MCF 10A (cell line): ENCODE measurements at regions not wholly inside any gene's neighbourhood (a gene's known extent, or its start where the extent isn't known, plus 50 kb on each side); places are given as distances from the start of the nearest gene placed in this dataset.

ENCODE experiments used
- BruUV-seq: library from RNA; stranded (reverse); fragments of 400-500 nt; replicated peaks from 2 replicates; lab custom pipeline; 2021; lab: Mats Ljungman, UMichigan
- CTCF ChIA-PET: fragments of 300-600 bp; sonication (Branson Sonifier 250); formaldehyde crosslinking; extraction: SDS; loops from one replicate; lab custom pipeline; 2021; ENCODE audit warnings: antibody characterized with exemption, inconsistent platforms; lab: Yijun Ruan, JAX
- POLR2A ChIA-PET: fragments of 300-600, 350-650 bp; sonication (Branson Sonifier 250); formaldehyde crosslinking; extraction: SDS; loops from one replicate; lab custom pipeline; 2020; ENCODE audit warnings: antibody characterized with exemption, inconsistent platforms; lab: Yijun Ruan, JAX
- DNase-seq: peaks from one replicate; pipeline ENCODE4 v3.0.0-alpha.2; 2018; ENCODE audit not compliant: unreplicated experiment
- H3K27ac Mint-ChIP-seq: one replicate; pipeline ENCODE4 v1.8.0; 2022; ENCODE audit warnings: mild to moderate bottlenecking, low read depth, mixed read lengths; ENCODE audit not compliant: unreplicated experiment
- H3K27me3 Mint-ChIP-seq: one replicate; pipeline ENCODE4 v1.8.0; 2022; ENCODE audit warnings: mixed read lengths; ENCODE audit not compliant: insufficient read depth, unreplicated experiment
- H3K36me3 Mint-ChIP-seq: one replicate; pipeline ENCODE4 v1.8.0; 2022; ENCODE audit warnings: mild to moderate bottlenecking, moderate library complexity, mixed read lengths; ENCODE audit not compliant: insufficient read depth, unreplicated experiment
- H3K4me1 Mint-ChIP-seq: one replicate; pipeline ENCODE4 v1.8.0; 2022; ENCODE audit warnings: mixed read lengths; ENCODE audit not compliant: insufficient read depth, unreplicated experiment
- H3K4me3 Mint-ChIP-seq: one replicate; pipeline ENCODE4 v1.8.0; 2022; ENCODE audit warnings: mild to moderate bottlenecking, moderate library complexity, mixed read lengths; ENCODE audit not compliant: unreplicated experiment
- H3K9me3 Mint-ChIP-seq: one replicate; pipeline ENCODE4 v1.8.0; 2022; ENCODE audit warnings: mixed read lengths; ENCODE audit not compliant: unreplicated experiment
- CTCF ChIP-seq: fragments of 200-600 bp; IDR thresholded peaks from one replicate; pipeline ENCODE4 v1.8.0; 2022; ENCODE audit warnings: antibody characterized with exemption, mild to moderate bottlenecking; ENCODE audit not compliant: unreplicated experiment
- intact Hi-C: fragments of 100-400 bp; cut with micrococcal nuclease; formaldehyde crosslinking; loops from 2 replicates; pipeline ENCODE4 v1.14.1; 2022

GRCh38 chr1:94708811-94709210 is 111.3 kb upstream of the SLC44A3 start:
- ChIA-PET CTCF (no interaction called here), POLR2A (no interaction called here)
- BruUV-seq = no TSS peak
- no peaks in the 10 kb centered on the region for H3K36me3 Mint-ChIP-seq
- no peaks in the 10 kb centered on the region for H3K27me3 Mint-ChIP-seq
- TF ChIP-seq CTCF = no peak
- intact Hi-C loops = no loop called here
- no peak for DNase-seq
- H3K4me3 Mint-ChIP-seq = no peak overlapping the region
- H3K27ac Mint-ChIP-seq = peak overlapping the region; percentile 49
- no peaks in the 10 kb centered on the region for H3K9me3 Mint-ChIP-seq
- peaks cover 24% of the 10 kb centered on the region for H3K4me1 Mint-ChIP-seq

GRCh38 chr1:94708299-94708685 is 111.9 kb upstream of the SLC44A3 start:
- intact Hi-C loops = no loop called here
- DNase-seq = no peak
- no peak for TF ChIP-seq CTCF
- no peak overlapping the region for H3K4me3 Mint-ChIP-seq
- H3K4me1 Mint-ChIP-seq = peaks cover 19% of the 10 kb centered on the region
- no peaks in the 10 kb centered on the region for H3K27me3 Mint-ChIP-seq
- H3K36me3 Mint-ChIP-seq = no peaks in the 10 kb centered on the region
- ChIA-PET POLR2A (no interaction called here), CTCF (no interaction called here)
- peak overlapping the region; percentile 49 for H3K27ac Mint-ChIP-seq
- no TSS peak for BruUV-seq
- H3K9me3 Mint-ChIP-seq = no peaks in the 10 kb centered on the region

GRCh38 chr1:94707321-94708298 is 112.5 kb upstream of the SLC44A3 start:
- intact Hi-C loops = no loop called here

More at GRCh38 chr1:94707321-94708298, 112.5 kb upstream of the SLC44A3 start:
- TF ChIP-seq CTCF = no peak
- no peak overlapping the region for H3K4me3 Mint-ChIP-seq
- no TSS peak for BruUV-seq
- H3K9me3 Mint-ChIP-seq = no peaks in the 10 kb centered on the region
- ChIA-PET CTCF (interaction anchor here (0.6 kb wide), 1 partner anchor 244 kb away, joined by 3 read pairs; no protein-coding TSS in a partner anchor), POLR2A (no interaction called here)
- DNase-seq = no peak
- peaks cover 13% of the 10 kb centered on the region for H3K4me1 Mint-ChIP-seq
- H3K27ac Mint-ChIP-seq = peak overlapping the region; percentile 49
- no peaks in the 10 kb centered on the region for H3K27me3 Mint-ChIP-seq
- no peaks in the 10 kb centered on the region for H3K36me3 Mint-ChIP-seq
